T-helper 2 cell (primary cell): ENCODE measurements at regions not wholly inside any gene's neighbourhood (a gene's known extent, or its start where the extent isn't known, plus 50 kb on each side); places are given as distances from the start of the nearest gene placed in this dataset.

Experiments used
- DNase-seq, 5 experiments: peaks; one replicate each; pipeline versions ENCODE4 v3.0.0 to v3.0.0-alpha.2; 2012 to 2022

GRCh38 chr11:92623055-92623454, 346.4 kb upstream of the MTNR1B start:
- DNase-seq: peak in 1 of 5 experiments; percentile 5

- no peak for DNase-seq
These were observed 343.6 kb upstream of the MTNR1B start for GRCh38 chr11:92625894-92626293.

- DNase-seq: no peak
These were observed 342.8 kb upstream of the MTNR1B start for GRCh38 chr11:92626624-92627023.

GRCh38 chr11:92627615-92628256, 341.7 kb upstream of the MTNR1B start:
- no peak for DNase-seq

GRCh38 chr11:92628401-92629292, 340.8 kb upstream of the MTNR1B start:
- peak in 1 of 5 experiments; percentile 4 for DNase-seq

GRCh38 chr11:92632495-92632894, 337.0 kb upstream of the MTNR1B start:
- no peak for DNase-seq

GRCh38 chr11:92633820-92634219, 335.6 kb upstream of the MTNR1B start:
- DNase-seq: no peak

- no peak for DNase-seq
These were observed 332.8 kb upstream of the MTNR1B start for GRCh38 chr11:92636543-92637188.

GRCh38 chr11:92638678-92639077, 330.8 kb upstream of the MTNR1B start:
- no peak for DNase-seq

- DNase-seq: no peak
These were observed 327.1 kb upstream of the MTNR1B start for GRCh38 chr11:92642177-92642931.

GRCh38 chr11:92643827-92644226, 325.6 kb upstream of the MTNR1B start:
- DNase-seq: no peak

- no peak for DNase-seq
These were observed 324.6 kb upstream of the MTNR1B start for GRCh38 chr11:92644595-92645445.

- DNase-seq: no peak
These were observed 318.3 kb upstream of the MTNR1B start for GRCh38 chr11:92651159-92651558.

- DNase-seq: no peak
These were observed 316.0 kb upstream of the MTNR1B start for GRCh38 chr11:92653454-92653853.

GRCh38 chr11:92656783-92657182, 312.7 kb upstream of the MTNR1B start:
- no peak for DNase-seq

GRCh38 chr11:92657226-92657625, 312.2 kb upstream of the MTNR1B start:
- DNase-seq: peak in 1 of 5 experiments; percentile 39

- DNase-seq: no peak
These were observed 310.7 kb upstream of the MTNR1B start for GRCh38 chr11:92658733-92659132.

GRCh38 chr11:92659793-92660192, 309.7 kb upstream of the MTNR1B start:
- DNase-seq: no peak

- DNase-seq: no peak
These were observed 306.7 kb upstream of the MTNR1B start for GRCh38 chr11:92662601-92663360.

GRCh38 chr11:92663539-92663938, 305.9 kb upstream of the MTNR1B start:
- DNase-seq: no peak
